ENCODE measurements at regions not wholly inside any gene's neighbourhood (a gene's known extent, or its start where the extent isn't known, plus 50 kb on each side); places are given as distances from the start of the nearest gene placed in this dataset.
"Not testable (repeated sequence)": the region's sequence is repeated elsewhere in the genome, so short reads cannot be mapped to it uniquely, and the experiment has no call there.

DNA sequence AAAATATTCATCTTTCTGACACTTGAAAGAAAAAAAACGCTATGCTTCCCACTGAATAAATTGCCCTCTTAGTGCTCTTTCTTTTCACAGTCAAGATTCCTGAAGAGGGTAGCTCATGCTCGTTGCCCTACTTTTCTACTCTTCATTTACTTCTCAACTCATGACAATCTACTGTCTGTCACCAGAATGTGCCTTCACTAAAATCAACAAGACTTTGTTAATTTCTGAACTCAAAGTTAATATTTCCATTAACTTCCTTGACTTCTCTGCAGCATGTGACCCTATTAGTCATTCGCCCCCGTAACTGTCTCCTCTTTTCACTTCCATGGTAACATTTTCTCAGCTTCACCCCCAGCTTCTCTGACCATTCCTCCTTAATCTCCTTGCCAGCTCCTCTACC is 98.9 kb upstream of the MAPRE2 start:
- no peak for DNase-seq

DNA sequence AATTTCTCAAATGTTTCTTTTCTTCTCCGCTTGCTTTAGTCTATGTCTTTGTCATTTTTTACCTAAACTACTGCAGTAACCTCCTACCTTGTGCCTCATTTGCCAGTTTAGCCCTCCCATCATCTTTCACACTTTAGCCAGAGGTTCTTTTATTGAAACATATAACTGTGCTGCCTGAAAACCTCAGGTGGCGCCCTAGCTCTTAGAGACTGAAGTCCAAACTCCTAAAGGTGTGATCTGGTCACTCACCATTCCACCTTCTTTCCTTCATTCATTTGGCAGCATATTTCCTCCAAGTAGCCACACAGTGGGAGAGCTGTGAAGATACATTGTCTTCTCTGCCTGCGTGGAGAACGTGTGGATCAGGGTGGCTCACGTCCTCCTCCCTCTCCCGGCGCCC is 98.2 kb upstream of the MAPRE2 start:
- no peak for DNase-seq

DNA sequence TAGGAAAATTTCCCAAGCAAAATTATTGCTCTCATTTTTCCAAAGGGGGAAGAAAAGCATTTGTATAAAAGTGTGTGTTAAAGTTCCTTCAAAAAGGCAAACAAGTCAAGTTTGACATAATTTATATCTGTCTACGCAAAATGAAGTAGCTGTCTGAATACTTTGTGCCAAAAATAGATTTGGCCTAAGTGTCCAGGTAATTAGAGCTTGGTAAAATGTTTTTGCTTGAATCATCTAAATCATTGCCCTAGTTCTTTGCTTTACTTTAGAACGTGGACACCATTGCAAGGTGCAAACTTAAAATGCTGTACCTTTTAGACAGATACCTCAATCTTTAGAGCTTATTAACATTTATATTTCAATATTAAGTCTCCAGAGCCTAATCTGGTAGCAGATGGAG is 97.6 kb upstream of the MAPRE2 start:
- DNase-seq = no peak

DNA sequence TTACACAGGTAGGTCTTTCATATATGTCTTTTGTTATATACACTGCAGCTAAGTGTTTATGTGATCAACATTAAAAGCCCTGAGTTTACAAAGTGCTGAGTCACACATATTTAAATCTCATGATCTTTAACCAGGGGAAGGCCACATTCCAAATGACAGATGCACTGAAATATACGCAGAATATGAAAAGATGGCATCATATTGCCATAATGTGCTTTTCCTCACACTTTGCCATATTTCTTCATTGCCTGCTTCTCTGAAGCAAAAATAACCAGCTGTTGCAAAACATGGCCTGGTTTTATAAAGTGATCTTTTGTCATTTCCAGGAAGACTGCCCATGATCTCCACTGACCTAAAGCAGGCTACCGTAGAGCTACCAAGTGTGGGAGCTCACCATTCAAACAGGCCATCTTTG is 93.5 kb upstream of the MAPRE2 start:
- DNase-seq = no peak

DNA sequence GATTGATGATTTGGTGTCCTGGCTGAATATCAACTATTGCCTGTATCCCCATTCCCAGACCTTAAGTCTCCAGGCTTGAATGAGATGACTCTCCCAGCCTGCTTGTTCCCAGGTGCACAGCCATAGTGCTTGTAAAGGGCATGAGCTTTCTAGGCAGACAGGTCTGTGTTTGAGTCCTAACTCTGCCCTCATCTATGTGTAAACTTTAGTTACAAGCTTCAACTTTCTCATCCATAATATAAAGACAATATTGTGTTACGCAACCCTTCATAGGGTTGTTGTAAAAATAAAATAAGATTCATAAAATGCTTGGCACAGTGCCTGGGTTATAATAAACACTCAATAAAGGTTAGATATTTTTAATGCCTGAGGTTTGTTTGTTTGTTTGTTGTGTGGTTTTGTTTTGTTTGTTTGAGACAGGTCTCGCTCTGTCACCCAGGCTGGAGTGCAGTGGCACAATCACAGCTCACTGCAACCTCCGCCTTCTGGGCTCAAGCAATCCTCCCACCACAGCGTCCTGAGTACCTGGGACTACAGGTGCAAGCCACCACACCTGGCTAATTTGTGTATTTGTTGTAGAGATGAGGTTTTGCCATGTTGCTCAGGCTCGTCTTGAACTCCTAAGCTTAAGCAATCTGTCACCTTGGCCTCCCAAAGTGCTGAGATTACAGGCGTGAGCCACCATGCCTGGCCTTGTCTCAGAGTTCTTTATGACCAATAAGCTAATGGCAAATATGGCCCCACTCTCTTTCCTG is 89.4 kb upstream of the MAPRE2 start:
- no peak for DNase-seq

DNA sequence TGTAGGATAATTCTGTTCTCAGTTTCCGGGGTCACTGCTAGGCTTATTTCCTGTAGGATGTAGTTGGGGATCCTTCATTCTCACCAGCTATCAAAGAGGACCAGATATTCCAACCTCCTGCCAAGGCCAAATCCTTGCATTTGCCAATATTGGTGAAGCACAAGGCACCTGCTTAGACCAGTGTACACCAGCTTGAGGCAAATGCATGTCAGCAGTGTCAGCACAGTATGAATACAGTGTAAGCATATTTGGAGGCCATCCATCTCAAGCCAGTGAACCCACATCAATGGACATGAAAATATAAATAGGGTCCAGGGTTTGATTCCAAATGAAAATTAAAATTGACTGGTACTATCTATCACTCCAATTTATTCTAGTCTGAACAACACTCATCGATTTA is 88.0 kb upstream of the MAPRE2 start:
- no peak for DNase-seq

DNA sequence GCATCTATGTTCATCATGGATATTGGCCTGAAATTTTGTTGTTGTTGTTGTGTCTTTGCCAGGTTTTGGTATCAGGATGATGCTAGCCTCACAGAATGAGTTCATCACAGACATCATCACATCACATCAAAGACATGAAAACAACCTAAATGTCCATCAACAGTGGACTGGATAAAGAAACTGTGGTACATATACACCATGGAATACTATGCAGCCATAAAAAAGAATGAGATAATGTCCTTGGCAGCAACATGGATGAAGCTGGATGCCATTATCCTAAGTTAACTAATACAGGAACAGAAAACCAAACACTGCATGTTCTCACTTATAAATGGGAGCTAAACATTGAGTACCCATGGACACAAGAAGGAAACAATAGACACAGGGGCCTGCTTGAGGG is 85.7 kb upstream of the MAPRE2 start:
- DNase-seq = not testable (repeated sequence)

DNA sequence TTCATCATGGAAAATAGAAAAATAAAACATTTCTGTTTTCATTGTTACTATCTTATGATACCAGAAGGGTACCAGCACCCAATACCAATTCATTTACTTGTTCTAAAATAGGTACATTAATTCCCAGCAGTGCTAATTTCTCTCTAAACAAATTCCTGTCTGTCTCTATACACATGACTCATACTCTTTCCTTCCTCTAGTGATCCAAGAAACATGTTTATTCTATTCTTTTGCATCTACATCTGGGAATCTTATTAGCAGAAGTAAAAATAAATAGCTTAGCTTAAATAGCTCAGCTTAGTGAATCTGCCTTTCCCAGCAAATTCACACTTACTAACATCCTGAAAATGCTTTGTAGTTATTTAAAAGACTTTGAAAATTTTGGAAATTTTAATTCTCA is 84.5 kb upstream of the MAPRE2 start:
- no peak for DNase-seq

DNA sequence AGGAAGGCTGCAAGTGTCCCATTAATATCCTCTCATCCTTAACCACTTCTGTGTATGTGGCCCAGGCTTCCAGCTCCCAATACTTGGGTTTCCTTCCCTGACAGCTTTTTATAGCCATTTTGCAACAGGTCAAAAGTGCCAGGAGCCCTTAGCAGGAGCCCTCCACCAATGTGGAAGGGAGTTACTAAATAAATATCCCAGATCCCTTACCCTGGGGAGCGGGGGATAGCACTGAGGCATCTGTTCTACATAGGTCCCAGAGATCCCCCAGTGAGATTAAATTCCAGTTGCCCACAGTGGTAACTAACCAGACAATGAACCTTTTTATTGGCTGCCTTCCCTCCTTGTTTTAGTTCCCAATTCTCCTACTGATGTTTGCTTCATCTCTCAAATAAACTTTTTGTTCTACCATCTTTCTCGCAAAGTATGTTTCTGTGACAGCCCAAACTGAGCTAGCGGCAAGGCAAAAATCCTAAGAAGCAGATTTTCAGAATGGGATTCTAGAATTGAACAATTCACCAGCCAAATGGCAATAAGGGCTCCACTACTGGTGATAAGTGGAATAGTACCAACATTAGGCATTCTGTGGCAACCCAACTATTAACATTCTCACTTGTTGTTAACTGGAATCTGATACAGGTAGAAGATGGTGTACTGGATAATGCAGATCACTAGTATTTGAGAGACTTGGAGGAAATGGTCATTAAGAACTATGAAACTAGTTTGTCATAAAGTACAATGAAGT is 83.9 kb upstream of the MAPRE2 start:
- no peak for DNase-seq

DNA sequence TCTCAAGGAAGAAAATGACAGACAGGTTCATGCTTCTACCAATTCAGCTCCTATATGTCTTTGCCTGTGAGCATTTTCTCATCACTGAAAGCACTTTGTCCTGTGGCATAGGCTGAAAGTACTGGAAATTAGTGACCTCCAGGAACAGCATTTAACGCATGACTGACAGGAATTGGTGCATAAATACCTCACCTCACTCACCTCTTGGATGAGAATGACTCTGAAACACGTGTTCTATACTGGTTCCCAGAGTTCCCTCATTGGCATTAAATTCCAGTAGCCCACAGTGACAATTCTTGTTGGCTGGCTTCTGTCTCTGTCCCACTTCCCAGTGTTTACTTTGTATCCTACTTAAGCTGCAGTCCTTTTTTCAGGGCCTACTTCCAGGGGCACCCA is 83.4 kb upstream of the MAPRE2 start:
- no peak for DNase-seq

DNA sequence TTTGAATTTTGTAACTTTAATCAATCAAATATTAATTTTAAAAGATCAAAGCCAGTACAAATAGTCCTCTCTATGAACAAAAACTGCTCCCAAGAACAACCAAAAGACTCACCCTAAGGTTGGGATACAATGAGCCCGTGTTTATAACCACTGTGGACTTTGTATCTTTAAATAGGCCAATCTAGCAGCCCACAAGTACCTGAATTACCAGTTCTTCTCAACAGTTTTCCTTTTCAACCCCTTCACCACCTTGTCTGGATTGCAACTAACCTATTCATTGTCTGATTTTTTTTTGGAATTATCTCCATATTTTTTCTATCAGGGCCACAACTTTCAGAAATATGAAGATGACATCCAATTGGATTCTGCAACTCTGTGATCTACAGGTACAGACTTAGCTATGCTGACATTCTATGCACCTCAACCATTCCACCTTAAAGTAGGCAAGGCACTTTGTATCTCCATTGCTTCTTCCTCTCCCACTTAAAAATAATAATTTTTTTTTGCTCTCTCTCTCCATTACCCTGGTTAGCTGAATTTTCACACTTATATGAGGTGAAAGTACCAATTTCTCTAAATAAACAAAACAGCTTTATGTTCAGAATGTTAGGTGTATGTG is 81.9 kb upstream of the MAPRE2 start:
- DNase-seq = no peak

DNA sequence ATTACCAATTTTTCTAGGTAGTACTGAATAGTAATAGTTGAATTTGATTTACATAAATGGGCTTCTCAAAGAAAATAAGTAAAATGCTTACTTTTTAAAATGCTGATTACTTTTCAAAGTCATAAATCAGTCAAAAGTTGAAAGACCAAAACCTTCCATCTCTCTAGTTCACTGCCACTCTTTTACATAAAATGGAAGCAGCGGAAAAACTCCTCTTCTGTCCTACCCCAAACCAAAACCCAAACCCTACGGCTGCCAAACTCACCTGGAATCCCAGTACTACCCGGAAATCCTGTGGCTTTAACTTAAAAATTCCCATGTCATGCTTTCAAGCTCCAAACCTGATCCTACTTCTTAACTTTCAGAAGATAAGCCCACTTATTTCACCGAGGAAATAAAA is 81.2 kb upstream of the MAPRE2 start:
- DNase-seq = no peak

DNA sequence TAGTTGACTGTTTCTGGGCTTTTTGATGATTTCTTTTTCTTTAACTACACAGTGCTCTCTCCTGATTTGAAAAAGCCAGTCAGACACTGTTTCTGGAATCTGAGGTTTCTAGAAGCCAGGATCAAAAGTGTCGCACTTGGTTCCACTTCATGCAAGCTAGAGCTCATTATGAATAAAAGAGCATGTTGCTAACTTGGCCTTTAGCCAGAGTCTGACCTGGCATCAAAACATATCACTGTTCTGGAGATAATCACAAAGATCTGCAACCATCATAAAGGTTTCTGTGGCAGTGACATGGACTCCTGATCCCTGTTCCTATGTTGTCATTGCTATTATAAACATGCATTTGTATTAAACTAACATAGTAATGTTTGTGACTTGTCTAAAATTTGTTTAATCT is 76.1 kb upstream of the MAPRE2 start:
- no peak for DNase-seq

DNA sequence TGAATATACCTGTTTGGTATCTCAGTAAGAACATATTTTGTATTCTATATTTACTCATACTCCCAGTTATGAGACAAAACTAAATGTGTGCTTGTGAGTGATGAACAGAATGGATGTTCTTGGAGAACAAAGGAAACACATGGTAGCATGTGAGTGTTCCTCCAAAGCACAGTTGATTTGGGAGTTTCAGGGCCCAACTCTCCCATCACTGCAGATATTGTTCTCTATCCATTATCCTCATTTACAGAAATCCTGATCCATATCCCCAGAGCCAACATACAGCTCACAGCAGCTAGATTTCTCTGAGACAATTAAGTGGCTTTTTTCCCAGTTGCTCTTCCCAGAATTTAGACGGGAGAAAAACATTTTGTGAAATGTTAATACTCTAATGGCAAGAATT is 75.6 kb upstream of the MAPRE2 start:
- no peak for DNase-seq

DNA sequence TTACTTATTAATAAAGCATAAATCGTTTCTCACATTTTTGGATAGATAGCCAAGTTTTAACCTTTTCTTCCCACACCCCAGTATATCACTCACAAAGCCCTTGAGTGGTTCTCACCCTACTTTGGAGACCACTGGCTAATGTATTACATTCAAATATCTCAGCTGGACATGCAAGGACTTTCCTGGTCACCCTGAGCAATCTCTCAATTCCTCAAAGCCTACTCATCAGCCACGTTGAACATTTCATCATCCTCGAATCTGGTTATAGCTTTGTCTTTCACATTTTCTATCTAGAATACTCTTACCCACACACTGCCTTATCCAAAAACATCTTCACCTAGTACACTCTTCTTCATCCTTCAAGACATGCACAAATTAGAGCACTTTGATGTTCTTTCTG is 71.1 kb upstream of the MAPRE2 start:
- no peak for DNase-seq

DNA sequence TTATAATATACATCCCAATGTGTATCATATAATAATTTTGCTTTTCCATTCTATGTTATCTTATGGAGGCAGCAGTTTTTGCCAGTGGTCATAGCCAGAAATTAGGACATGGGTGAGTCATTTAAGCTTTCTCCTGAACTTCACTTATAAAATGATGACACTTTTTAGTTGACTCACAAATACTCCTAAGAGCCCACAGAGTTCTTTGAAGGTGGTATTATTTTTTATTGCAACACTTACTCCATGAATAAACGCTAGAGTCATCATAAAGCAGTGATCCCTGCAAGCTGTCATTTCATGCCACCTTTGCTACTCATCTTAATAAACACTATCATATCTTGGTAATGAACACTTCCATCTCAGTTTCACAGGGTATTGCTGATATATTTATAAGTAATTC is 69.9 kb upstream of the MAPRE2 start:
- no peak for DNase-seq

DNA sequence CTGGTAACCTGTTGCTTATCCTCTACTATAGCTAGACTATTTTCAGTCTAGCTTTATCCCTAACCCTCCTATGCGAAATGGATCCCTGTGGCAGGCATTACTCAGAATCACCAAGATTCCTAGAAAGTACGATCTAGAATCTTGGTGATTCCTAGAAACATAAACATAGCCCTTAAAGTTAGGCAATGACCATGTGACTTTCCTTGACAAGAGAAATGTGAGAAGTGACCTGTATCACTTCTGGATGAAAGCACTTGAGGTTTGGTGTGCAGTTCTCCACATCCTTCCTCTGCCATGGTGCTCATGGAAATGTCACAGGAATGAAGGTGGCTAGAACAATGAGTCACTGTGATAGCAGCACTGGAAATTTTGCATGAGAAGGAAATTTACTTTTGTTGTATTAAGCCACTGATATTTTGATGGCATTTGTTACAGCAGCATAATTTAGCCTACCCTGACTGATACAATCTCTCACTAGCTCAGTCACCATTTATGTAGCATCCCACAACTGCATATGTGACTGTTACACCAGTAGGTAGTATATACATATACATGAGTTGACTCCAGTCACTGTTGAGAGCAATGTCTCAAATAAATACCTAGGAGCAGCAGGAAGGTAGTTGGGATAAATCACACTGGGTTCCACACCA is 68.3 kb upstream of the MAPRE2 start:
- no peak for DNase-seq

DNA sequence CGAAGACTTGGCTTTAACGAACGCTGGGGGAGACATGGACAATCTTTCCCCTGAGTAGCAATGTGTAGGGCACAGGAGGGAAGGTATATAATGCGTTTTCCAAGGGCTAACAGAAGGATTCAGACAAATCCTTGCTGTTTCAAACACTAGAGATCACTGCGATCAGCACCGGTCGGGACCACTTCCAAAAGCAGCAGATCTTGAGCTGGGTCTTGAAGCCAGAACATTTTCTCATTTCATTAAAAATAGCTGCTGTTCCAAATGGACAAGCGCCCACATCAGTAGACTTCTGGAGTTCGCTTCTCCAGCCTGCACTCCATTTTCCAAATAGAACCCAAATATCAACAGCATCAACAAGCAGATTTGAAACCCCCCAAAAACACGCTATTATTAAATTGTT is 65.1 kb upstream of the MAPRE2 start:
- DNase-seq = no peak

DNA sequence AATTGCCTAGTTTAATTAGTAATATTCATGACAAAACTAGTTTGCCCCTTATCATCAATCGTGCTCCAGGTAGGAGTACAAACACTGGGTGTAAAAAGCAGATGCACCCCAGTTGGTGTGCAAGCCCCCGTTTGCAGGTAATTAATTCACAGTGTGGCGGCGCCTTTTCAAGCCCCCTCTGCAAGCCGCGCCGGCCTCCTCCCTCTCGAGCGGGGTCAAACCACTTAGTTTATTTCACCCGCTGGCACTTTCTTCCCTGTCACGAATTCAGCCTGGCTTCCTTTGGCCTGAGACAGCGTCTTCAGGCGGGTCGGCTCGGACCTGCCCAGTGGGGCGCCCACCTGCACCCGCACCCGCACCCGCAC is 64.7 kb upstream of the MAPRE2 start:
- DNase-seq = no peak

DNA sequence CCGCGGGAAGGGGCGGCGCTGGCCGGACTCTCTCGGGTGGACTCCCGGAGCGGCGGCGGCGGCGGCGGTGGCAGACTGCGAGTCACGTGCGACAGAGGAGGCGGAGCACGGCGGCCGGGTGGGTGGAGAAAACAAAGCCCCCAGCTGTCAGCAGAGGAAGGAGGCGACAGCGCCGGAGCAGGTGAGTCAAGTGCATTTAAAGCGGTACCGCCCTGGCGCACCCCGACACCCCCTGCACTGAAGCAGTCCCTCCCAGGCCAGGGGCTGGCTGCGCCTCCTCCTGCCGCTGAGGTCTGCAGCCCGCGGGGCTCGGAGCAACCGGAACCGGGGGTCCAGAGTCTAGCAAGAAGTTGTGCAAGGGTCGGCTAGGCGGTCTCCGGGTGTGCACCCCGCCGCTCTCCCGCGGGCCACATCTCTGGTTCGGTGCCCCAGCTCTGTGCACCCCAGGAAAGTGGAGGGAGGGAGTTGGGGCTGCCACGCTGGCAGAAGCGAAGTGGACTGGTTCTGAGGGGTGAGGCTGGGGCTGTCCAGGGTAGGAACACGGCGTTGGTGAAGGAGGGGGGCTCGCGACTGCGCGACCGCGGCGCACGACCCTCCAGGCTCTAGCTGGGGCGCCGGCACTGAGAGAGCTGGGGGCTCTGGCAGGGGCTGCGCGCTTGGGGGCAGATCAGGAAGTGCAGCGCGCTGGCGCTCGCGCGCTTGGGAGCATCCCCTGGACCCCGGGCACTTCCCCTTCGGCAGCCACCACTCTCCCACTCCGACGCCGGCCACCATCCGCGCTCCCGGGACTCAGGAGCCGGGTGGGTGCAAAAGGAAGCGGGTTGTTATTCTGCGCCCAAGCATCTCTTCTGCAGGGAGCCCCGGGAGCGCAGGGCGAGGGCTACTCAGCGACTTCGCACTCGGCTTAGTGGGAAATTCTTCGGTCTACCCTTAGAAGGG is 64.0 kb upstream of the MAPRE2 start:
- DNase-seq = peak; percentile 27 to 50

DNA sequence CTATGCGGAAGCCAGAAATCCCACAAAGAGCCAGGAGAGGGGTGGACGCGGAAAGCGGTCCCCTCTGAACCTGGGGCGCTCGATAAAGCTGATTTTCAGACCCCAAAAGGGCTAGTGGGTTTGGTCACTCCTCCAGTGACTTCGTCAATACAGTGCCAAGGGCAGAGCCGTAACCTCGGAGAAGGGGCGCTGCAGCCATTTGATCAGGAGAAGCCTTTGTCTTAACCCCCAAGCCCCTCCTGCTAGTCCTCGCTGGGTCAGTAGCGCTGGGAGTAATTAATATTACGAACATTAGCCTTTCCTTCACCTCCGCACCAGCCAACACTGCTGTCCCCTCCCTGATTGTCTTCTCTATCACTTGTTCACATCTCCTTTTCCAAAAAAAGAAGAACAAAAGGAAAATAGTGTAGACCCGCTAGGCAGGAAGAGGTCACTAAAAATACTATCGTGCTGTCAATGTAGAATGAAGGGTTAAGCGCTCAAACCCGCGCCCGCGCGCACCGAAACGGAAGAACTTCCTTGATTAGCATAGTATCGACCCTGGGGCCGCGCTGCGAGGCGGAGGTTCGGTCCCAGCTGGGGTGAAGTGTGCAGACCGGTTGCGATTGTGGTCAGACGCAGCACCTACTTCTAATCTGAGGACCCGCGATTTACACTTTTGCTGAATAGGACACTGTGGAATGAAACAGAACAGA is 63.2 kb upstream of the MAPRE2 start:
- DNase-seq = peak; percentile 3 to 11

DNA sequence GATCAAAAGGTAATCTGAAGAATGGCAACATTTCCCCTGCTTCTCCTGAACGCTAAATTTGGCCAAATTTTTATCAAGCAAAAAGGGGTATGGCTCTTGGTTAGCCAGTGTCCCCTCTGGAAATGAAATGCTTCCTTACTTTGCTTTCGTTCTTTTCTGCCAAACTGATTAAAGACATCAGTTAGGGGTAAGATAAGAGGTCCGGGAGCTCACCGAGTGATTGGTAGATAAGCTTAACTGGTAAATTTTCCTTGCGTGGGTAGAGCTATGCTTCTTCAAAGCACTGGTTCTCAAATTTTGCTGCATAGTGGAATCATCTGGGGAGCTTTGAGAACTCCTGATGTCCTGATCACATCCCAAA is 62.7 kb upstream of the MAPRE2 start:
- no peak for DNase-seq

Measured in NCI-H187 (cell line).